ENCODE measurements at regions not wholly inside any gene's neighbourhood (a gene's known extent, or its start where the extent isn't known, plus 50 kb on each side); places are given as distances from the start of the nearest gene placed in this dataset.

DNA sequence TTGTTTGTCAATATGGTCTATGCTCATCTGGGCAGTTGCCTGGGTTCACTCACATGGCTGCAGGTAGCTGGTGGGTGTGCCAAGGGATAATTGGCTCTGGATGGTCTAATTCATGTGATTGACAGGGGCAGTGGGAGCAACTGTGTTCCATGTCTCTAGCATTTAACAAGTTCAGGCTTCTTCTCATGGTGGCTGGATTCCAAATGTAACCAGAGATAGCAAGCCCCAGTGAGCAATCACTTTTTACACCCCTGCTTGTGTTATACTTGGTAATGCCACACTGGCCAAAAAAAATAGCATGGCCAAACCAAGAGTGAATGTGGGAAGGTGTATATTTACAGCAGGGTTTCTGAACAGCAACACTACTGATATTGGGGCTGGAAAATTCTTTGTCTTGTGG, 89.6 kb upstream of the TNFSF11 start:
- no peak overlapping the region for H3K27ac Mint-ChIP-seq
- no peak overlapping the region for H3K9ac ChIP-seq
- H2AFZ ChIP-seq (replicated peaks) = no peak overlapping the region
- no peak overlapping the region for H3K4me2 ChIP-seq
- H3K27me3 Mint-ChIP-seq (ENCODE audit: insufficient read depth, low read depth) = peaks cover 2% of the 10 kb centered on the region
- no peaks in the 10 kb centered on the region for H3K9me3 ChIP-seq (ENCODE audit: low read depth)
- H3K4me1 Mint-ChIP-seq = no peaks in the 10 kb centered on the region
- H3K36me3 ChIP-seq = no peaks in the 10 kb centered on the region
- no peak overlapping the region for H3K27ac ChIP-seq
- TF ChIP-seq EZH2 (IDR thresholded peaks at IDR 0.05) (no peak), EZH2phosphoT487 (IDR thresholded peaks at IDR 0.05) (no peak)
- TF ChIP-seq, protein P1, sequence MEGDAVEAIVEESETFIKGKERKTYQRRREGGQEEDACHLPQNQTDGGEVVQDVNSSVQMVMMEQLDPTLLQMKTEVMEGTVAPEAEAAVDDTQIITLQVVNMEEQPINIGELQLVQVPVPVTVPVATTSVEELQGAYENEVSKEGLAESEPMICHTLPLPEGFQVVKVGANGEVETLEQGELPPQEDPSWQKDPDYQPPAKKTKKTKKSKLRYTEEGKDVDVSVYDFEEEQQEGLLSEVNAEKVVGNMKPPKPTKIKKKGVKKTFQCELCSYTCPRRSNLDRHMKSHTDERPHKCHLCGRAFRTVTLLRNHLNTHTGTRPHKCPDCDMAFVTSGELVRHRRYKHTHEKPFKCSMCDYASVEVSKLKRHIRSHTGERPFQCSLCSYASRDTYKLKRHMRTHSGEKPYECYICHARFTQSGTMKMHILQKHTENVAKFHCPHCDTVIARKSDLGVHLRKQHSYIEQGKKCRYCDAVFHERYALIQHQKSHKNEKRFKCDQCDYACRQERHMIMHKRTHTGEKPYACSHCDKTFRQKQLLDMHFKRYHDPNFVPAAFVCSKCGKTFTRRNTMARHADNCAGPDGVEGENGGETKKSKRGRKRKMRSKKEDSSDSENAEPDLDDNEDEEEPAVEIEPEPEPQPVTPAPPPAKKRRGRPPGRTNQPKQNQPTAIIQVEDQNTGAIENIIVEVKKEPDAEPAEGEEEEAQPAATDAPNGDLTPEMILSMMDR (IDR thresholded peaks at IDR 0.05) = no peak
- no peaks in the 10 kb centered on the region for H3K4me1 ChIP-seq
- H3K4me3 Mint-ChIP-seq = no peak overlapping the region
- no peaks in the 10 kb centered on the region for H3K9me3 Mint-ChIP-seq
- no peaks in the 10 kb centered on the region for H3K36me3 Mint-ChIP-seq
- H3K4me3 ChIP-seq = no peak overlapping the region
- H3K79me2 ChIP-seq (ENCODE audit: low read depth) = no peaks in the 10 kb centered on the region
- H3F3A ChIP-seq (ENCODE audit: low read depth) = no peaks in the 10 kb centered on the region
- H3K27me3 ChIP-seq = no peaks in the 10 kb centered on the region
- H4K20me1 ChIP-seq (ENCODE audit: low read depth) = no peaks in the 10 kb centered on the region
- DNase-seq (ENCODE audit: low spot score) = no peak

DNA sequence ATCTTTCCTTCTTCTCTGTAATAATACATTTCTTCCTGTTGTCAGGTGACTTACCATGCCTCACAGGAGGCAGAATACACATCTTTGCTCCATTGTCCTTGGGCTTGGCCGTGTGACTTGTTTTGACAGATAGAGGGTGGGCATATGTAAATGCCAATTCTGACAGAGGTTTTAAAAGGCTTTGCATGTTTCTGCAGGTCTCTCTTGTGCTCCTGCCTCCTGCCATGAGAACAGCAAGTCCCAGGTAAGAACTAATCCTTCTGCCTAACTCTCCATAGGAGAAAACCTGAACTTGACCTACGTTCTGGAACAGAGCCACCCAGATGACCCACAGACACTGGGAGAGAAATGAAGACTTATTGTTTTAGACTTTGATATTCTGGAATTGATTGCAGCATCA, 88.7 kb upstream of the TNFSF11 start:
- H3K9me3 Mint-ChIP-seq = no peaks in the 10 kb centered on the region
- Histone ChIP-seq H3K4me3 (no peak overlapping the region), H3K27ac (no peak overlapping the region), H3K9ac (no peak overlapping the region), H4K20me1 (ENCODE audit: low read depth) (no peaks in the 10 kb centered on the region), H3K9me3 (ENCODE audit: low read depth) (no peaks in the 10 kb centered on the region), H3F3A (ENCODE audit: low read depth) (no peaks in the 10 kb centered on the region), H3K36me3 (no peaks in the 10 kb centered on the region), H3K79me2 (ENCODE audit: low read depth) (no peaks in the 10 kb centered on the region), H3K27me3 (no peaks in the 10 kb centered on the region), H3K4me2 (no peak overlapping the region), H3K4me1 (no peaks in the 10 kb centered on the region), H2AFZ (replicated peaks) (no peak overlapping the region)
- H3K27me3 Mint-ChIP-seq (ENCODE audit: insufficient read depth, low read depth) = peaks cover 2% of the 10 kb centered on the region
- H3K4me1 Mint-ChIP-seq = no peaks in the 10 kb centered on the region
- H3K27ac Mint-ChIP-seq = no peak overlapping the region
- no peak overlapping the region for H3K4me3 Mint-ChIP-seq
- H3K36me3 Mint-ChIP-seq = no peaks in the 10 kb centered on the region
- TF ChIP-seq EZH2phosphoT487 (IDR thresholded peaks at IDR 0.05) (no peak), EZH2 (IDR thresholded peaks at IDR 0.05) (no peak)
- TF ChIP-seq, protein P1 (IDR thresholded peaks at IDR 0.05) = no peak
- DNase-seq (ENCODE audit: low spot score) = no peak

DNA sequence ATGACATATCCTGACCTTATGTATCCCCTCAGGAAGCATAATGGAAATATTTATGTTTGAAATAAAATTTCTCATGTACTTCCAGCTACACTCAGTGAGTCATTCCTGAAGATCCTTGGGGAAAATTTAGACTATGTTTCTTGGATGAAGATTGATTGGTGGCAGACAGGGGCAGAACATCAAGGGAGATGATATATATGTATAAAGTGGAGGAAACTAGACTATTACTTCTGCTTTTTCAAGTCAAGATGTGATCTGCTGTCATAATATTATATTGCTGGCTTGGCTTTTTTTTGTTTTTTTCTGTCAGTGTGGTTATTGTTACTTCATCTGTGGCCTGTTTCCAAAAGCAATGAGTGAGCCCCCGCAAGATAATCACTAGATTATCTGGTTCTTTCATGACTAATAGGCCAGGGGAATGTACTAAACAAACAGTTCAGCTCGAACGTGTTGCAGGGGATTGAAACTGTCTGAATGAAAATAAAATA, 87.2 kb upstream of the TNFSF11 start:
- Histone ChIP-seq H3K4me3 (no peak overlapping the region), H3K27me3 (no peaks in the 10 kb centered on the region), H3K36me3 (no peaks in the 10 kb centered on the region), H2AFZ (replicated peaks) (no peak overlapping the region), H3K79me2 (ENCODE audit: low read depth) (no peaks in the 10 kb centered on the region), H3F3A (ENCODE audit: low read depth) (no peaks in the 10 kb centered on the region), H3K27ac (no peak overlapping the region), H3K9ac (no peak overlapping the region), H4K20me1 (ENCODE audit: low read depth) (no peaks in the 10 kb centered on the region), H3K4me1 (no peaks in the 10 kb centered on the region), H3K4me2 (no peak overlapping the region), H3K9me3 (ENCODE audit: low read depth) (no peaks in the 10 kb centered on the region)
- H3K36me3 Mint-ChIP-seq = no peaks in the 10 kb centered on the region
- H3K4me3 Mint-ChIP-seq = no peak overlapping the region
- H3K27ac Mint-ChIP-seq = no peak overlapping the region
- DNase-seq (ENCODE audit: low spot score) = no peak
- H3K4me1 Mint-ChIP-seq = no peaks in the 10 kb centered on the region
- H3K27me3 Mint-ChIP-seq (ENCODE audit: insufficient read depth, low read depth) = peaks cover 2% of the 10 kb centered on the region
- no peaks in the 10 kb centered on the region for H3K9me3 Mint-ChIP-seq
- TF ChIP-seq EZH2 (IDR thresholded peaks at IDR 0.05) = no peak
- TF ChIP-seq, protein P1 (IDR thresholded peaks at IDR 0.05) = no peak
- TF ChIP-seq EZH2phosphoT487 (IDR thresholded peaks at IDR 0.05) = no peak
